GM19372 (cell line): ENCODE measurements at regions not wholly inside any gene's neighbourhood (a gene's known extent, or its start where the extent isn't known, plus 50 kb on each side); places are given as distances from the start of the nearest gene placed in this dataset.

ENCODE experiments used
- ATAC-seq: cut with Tn5 transposase; IDR thresholded peaks from one replicate; pipeline ENCODE4 v1.9.1; 2021; ENCODE audit warnings: mild to moderate bottlenecking, low read depth, moderate library complexity; ENCODE audit not compliant: unreplicated experiment

- no peak for ATAC-seq
Measured at GRCh38 chr4:138759554-138759902, 256.1 kb upstream of the NOCT start.

- ATAC-seq, result no peak
Measured at GRCh38 chr4:138758876-138759553, 256.6 kb upstream of the NOCT start.

- ATAC-seq, result no peak
Measured at GRCh38 chr4:138758196-138758595, 257.4 kb upstream of the NOCT start.

GRCh38 chr4:138757432-138757831, 258.1 kb upstream of the NOCT start:
- ATAC-seq, result no peak

- ATAC-seq, result no peak
Measured at GRCh38 chr4:138756519-138756918, 259.1 kb upstream of the NOCT start.

GRCh38 chr4:138751309-138751708, 264.3 kb upstream of the NOCT start:
- no peak for ATAC-seq

GRCh38 chr4:138749303-138749702, 266.3 kb upstream of the NOCT start:
- ATAC-seq, result no peak

GRCh38 chr4:138741766-138742377, 273.7 kb upstream of the NOCT start:
- ATAC-seq, result no peak

- no peak for ATAC-seq
Measured at GRCh38 chr4:138740816-138741745, 274.5 kb upstream of the NOCT start.

- ATAC-seq, result no peak
Measured at GRCh38 chr4:138736362-138736761, 279.2 kb upstream of the NOCT start.

GRCh38 chr4:138734746-138735145, 280.8 kb upstream of the NOCT start:
- ATAC-seq, result no peak

- ATAC-seq, result no peak
Measured at GRCh38 chr4:138728566-138728965, 287.0 kb upstream of the NOCT start.

- no peak for ATAC-seq
Measured at GRCh38 chr4:138727731-138728130, 287.9 kb upstream of the NOCT start.

- no peak for ATAC-seq
Measured at GRCh38 chr4:138724530-138724929, 291.1 kb upstream of the NOCT start.

GRCh38 chr4:138716559-138717335, 298.8 kb upstream of the NOCT start:
- no peak for ATAC-seq

GRCh38 chr4:138710297-138710696, 305.3 kb upstream of the NOCT start:
- no peak for ATAC-seq

GRCh38 chr4:138709859-138710258, 305.7 kb upstream of the NOCT start:
- ATAC-seq, result no peak

- ATAC-seq, result no peak
Measured at GRCh38 chr4:138707746-138708677, 307.6 kb upstream of the NOCT start.

GRCh38 chr4:138706201-138706600, 309.4 kb upstream of the NOCT start:
- no peak for ATAC-seq
